ENCODE measurements at regions not wholly inside any gene's neighbourhood (a gene's known extent, or its start where the extent isn't known, plus 50 kb on each side); places are given as distances from the start of the nearest gene placed in this dataset.

DNA sequence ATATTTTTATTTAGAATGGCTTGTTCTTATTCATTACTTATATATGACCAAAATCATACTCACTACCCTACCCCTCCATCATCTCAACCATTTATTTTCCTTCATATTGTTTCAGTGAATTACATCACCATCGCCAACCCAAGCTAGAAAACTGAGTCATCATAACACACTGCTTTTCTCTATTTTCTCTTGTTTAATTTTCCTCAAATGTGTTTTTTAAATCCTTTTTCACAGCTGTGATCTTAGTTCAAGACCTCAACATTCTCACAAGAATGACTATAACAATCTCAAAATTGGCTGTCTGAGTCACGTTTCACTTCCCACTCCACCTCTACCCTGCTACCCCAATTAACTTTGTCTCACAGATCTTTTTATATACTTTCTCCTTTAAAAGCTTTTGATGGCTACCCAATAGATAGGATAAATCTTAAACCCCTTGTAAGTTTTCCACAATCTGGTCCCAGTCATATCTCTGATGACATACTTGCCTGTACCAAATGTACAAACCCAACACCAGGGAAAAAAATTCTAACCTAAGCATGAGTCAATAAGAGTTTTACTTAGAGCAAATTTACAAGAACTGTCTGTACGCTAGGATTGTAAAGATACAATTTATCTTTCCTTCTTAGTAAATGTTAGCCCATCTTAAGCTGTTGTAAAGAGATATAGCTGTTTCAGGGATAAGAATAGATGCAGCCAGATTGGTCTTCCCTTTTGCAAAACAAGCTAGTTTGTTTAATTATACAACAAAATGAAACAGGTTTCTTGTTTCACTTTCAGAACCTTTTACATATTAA lies 635.1 kb upstream of the SLC39A10 start:
- no peak for DNase-seq
- ATAC-seq (ENCODE audit: poor library complexity), result no peak
- intact Hi-C loops (cut with DNase I), result no loop called here

DNA sequence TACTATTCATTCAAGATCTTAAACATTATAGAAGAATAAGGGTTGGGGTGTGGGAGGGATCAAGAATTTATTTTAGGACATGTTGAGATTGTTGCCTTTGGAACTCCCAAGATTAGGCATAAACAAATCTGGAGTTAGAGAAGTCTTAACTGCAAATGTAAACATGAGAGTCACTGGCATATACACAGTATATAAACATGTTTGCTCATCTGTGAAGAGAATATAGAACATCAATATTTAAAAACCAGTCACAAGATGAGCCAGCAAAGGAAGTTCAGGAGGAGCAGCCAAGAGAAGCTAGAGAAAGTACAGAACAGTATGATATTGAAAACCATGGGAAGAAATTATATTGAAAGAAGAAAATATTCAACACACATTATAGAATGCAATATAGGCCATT lies 638.6 kb upstream of the SLC39A10 start:
- ATAC-seq (ENCODE audit: poor library complexity) (no peak), DNase-seq (no peak)
- intact Hi-C loops (cut with DNase I), result no loop called here

DNA sequence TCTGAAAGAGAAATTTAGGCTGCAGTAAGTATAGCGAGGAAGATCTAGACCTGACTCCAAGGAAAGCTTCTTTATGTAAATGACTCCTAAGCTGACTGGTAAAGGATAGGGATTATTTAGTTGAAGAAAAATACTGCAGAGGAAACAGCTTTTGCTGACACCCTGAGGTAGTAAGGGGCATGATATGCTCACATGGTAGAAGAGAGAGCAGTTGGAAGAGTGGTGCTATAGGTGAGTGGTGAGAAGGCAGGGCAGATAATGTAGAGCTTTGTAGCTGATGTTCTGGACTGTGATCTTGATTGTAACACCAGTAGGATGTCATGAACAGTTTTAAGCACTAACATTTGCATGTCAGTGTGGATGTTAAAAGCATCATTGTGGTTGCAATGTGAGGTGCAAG lies 639.1 kb upstream of the SLC39A10 start:
- intact Hi-C loops (cut with DNase I), result no loop called here
- ATAC-seq (ENCODE audit: poor library complexity) (no peak), DNase-seq (no peak)

DNA sequence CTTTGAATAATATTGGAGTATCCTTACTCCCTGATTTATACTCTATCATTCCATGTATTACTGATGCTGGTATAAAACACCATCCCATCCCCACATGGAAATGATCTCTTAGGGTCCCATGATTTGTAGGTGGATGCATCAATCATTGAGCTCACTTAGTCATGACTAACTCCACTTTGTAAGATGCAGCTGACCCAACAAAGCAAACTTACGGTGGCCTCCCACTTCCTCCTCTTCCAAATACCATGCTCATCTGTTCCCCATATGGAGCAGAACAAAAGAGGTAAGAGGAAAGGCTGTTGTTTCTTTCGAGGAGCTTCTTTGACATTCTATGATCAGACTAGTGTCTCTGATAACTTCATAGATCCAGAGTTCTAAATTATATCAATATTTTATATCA lies 640.2 kb upstream of the SLC39A10 start:
- ATAC-seq (ENCODE audit: poor library complexity), result no peak
- intact Hi-C loops (cut with DNase I), result no loop called here
- no peak for DNase-seq

DNA sequence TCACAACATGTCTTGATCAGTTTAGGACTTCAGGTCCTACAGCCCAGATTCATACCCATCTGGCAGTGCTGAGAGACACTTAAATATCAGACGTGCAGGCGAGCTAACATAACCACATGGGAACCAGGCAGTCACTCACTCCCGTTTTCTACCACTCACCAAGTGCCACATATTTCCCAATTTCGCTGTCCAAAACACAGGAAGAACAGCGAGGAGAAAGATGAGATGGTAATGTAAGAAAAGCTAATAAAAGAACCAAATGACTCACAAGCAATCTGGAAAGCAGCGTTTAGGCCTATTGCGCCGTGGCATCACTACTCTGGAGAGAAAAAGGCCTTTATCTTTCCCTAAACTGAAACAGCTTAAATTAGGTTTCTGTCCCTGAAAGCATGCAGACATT lies 647.8 kb upstream of the SLC39A10 start:
- ATAC-seq (ENCODE audit: poor library complexity), result no peak
- intact Hi-C loops (cut with DNase I), result no loop called here

DNA sequence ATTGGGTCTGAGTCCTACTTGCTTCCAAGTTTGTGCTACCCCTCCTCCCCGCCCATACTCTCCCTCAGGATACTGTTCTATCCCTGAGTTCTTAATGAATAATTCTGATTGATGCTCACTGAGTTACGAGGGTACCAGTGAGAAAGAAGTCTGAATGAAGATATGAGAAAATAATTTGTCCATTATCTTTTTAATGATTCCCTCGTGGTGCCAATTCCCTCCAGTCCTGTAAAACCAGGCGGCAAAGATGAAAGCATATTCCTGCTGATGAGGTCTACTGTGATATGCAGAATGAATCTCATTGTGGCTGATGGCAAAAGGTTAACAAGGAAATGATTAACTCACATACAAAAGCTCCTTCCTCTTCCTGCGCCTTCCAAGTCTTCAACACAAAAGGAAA lies 650.2 kb upstream of the SLC39A10 start:
- no peak for ATAC-seq (ENCODE audit: poor library complexity)
- intact Hi-C loops (cut with DNase I), result no loop called here

More for the DNA sequence above, 647.8 kb upstream of the SLC39A10 start:
- no peak for DNase-seq

DNA sequence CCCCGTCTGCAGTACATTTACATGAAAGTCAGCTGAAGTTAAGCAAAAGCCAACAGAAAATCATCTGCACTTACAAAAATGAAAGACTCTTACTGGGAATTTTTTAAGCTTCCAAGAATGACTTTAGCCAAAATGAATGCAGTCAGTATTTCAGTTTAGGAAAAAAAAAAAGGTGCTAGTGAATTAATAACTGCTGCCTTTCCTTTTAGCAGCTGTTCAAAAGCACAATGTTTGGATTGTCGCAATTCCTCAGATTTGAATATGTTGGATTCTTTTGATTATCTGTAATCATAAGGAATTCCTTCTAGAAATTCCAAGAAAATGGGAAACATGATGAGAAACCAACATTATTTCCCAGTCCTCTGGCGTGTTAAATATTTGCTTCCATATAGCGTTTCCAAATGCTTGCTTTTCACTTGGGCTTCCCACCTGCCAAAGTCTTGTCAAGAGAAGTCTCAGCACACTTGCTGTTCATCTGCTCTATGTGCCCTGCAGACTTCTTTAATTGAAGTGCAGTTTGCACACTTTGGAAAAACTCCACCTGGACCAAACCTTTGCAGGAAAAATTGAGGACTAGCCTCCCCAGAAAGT lies 653.0 kb upstream of the SLC39A10 start:
- DNase-seq (no peak), ATAC-seq (ENCODE audit: poor library complexity) (no peak)
- intact Hi-C loops (cut with DNase I), result no loop called here

More for the DNA sequence above, 650.2 kb upstream of the SLC39A10 start:
- DNase-seq, result no peak

DNA sequence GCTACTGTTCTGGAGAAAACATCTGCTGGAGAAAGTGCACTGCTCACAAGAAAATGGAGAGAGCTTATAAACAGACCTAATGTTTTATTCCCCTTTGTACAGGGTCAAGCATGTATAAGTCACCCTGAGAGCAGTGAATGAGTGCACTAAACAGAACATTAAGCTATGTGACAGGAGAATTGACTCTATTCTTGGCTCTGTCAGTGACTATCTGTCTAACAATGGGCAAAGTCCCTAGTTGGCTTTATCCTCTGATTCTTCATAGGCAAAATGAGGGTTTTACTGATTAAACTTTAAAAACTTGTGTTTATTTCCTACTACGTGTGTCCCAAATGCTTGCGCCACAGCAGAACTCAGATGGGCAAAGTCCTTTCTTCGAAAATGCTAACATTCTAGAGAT lies 655.1 kb upstream of the SLC39A10 start:
- DNase-seq (no peak), ATAC-seq (ENCODE audit: poor library complexity) (no peak)
- intact Hi-C loops (cut with DNase I), result no loop called here

DNA sequence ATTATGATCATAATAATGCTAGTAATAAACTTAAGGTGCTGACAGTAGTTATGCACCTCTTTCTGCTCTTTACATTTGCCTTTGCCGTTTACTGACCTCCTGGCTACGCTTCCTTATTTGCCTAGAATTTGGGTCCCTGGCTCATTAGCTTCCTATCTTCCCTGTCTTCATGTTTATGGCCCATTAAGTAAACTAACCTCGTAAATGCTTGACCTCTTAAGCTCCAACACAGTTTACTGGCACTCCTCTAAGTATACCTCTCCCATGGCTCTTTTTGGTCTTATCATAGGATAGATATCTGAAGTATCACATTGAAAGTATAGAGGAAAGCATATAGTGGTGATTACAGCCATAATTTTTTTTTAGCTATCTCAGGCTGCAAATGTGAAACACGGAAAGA lies 657.3 kb upstream of the SLC39A10 start:
- ATAC-seq (ENCODE audit: poor library complexity), result no peak
- intact Hi-C loops (cut with DNase I), result no loop called here
- no peak for DNase-seq

DNA sequence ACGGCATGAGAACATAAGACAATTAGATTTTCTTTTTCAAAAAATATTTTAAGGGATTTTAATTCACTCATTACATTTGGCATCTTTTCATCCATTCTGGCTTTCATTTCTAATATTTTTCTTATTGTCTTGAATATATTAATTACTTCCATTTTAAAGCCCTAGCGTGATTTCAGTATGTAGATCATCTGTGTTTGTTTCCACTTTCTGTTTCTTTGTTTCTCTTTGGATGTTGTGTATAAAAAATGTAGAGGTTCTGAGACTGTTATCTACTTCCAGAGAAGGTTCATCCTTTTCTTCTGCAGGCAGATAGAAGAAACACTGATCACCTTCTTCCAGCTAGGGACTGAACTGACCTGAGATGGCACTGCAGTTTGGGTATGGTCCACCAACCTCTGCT lies 664.4 kb upstream of the SLC39A10 start:
- DNase-seq (no peak), ATAC-seq (ENCODE audit: poor library complexity) (no peak)
- intact Hi-C loops (cut with DNase I), result no loop called here

DNA sequence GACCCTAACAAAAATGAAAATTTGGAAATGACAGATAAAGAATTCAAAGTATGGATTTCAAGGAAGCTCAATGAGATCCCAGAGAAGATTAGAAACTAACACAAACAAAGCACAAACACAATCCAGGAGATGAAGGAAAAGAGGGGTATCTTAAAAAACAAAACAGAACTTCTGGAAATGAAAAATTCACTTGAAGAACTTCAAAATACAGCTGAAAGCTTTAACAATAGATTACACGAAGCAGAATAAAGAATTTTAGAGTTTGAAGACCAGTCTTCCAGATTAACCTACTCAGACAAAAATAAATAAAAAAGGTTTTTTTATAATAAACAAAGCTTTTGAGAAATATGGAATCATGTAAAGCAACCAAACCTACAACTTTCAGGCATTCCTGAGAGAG lies 671.8 kb upstream of the SLC39A10 start:
- ATAC-seq (ENCODE audit: poor library complexity) (no peak), DNase-seq (no peak)
- intact Hi-C loops (cut with DNase I), result no loop called here

DNA sequence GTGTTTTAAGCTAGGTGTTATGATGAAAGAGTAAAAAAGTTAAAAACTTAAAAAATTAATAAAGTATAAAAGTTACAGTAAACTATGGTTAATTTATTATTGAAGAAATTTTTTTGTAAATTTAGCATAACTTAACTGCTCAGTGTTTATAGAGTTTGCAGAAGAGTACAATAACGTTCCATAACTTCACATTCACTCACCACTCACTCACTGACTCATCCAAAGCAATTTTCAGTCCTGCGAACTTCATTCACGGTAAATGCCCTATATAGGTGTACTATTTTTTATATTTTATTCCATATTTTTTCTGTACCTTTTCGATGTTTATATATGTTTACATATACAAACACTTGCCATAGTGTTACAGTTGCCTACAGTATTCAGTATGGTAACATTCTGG lies 694.8 kb upstream of the SLC39A10 start:
- ATAC-seq (ENCODE audit: poor library complexity), result no peak
- intact Hi-C loops (cut with DNase I), result no loop called here
- DNase-seq, result no peak

DNA sequence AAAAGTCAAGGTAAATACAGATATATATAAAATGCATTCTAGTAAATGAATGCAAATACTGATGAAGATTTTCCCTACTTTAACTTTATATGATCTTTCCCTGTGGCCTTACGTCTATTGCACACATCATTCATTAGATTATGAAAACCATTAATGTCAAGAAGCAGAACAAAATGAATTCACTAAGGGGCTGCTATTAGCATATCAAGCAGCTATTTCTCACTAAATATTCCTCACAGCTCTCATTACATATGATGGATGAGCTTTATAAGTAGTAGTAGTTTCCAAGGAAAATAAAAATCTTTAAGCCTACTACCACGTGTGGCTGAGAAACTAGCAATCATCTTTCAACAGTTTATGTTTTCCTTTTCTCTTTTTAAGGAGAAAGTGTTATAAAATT lies 702.8 kb upstream of the SLC39A10 start:
- DNase-seq (no peak), ATAC-seq (ENCODE audit: poor library complexity) (no peak)
- intact Hi-C loops (cut with DNase I), result no loop called here

DNA sequence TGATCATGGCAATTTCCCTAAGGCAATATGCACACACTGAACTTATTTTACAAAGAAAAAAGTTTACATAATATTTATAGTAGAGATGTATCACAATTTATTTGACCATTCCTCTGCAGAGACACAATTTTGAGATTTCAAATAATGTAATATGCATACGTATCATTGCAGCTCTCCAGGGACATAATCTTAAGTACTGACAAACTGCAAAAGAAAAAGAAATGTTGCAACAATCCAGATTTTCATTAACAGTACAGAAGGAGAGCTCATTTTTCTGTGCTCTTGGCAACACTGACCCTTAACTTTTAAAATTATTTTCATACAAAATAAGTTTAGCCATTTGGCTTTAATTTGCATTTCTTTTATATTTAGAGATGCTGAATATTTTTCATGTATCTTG lies 710.2 kb upstream of the SLC39A10 start:
- intact Hi-C loops (cut with DNase I), result no loop called here
- no peak for ATAC-seq (ENCODE audit: poor library complexity)
- DNase-seq, result no peak

DNA sequence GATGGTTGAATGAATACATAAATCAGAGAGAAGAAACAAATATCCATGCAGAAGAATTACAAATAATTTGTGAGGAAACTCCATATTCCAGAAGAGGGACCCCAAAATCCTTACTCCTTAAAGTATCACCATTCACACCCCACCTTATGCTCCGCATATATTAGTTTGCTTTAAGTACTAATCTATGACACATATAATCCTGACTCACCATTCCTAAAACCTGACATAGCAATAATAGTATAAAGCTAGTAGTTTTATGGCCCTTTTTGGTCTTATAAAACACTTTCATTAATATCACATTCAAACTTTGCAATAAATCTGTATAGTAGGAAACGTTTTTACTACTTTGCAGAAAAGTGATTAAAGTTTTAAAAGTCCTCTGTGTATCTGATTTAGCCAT lies 719.0 kb upstream of the SLC39A10 start:
- DNase-seq (no peak), ATAC-seq (ENCODE audit: poor library complexity) (no peak)
- intact Hi-C loops (cut with DNase I), result no loop called here

DNA sequence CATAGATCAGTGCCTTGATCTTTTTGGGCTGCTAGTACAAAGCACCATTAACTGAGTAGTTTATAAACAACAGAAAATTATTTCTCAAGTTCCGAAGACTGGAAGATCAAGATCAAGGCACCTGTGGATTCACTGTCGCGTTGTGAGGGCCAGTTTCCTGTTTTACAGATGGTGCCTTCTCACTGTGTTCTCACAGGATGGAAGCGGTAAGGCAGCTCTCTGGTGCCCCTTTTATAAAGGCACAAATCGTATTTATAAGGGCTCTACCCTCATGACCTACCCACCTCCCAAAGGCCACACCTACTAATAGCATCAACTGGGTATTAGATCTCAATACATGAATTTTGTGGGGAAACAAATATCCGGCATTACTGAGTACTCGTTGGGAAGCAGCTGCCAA lies 729.5 kb upstream of the SLC39A10 start:
- no peak for ATAC-seq (ENCODE audit: poor library complexity)
- intact Hi-C loops (cut with DNase I), result no loop called here
- no peak for DNase-seq

DNA sequence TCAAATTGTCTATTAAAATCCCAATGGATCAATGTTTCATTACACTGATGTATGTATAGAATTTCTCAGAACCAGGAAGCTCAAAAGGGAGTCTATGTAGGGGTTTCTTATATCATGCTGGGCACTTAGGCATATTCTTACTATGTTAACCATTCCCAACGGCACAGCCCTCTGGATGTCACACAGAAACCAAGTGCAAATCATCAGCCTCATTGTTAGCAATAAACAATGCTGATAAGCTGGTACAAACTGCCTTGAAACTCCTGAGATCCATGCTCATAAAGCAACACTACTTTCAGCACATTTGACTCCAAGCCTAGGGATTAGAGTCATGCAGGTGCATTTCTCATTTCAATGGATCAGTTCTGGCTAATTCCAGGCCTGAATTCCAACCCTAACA lies 730.2 kb upstream of the SLC39A10 start:
- no peak for DNase-seq
- intact Hi-C loops (cut with DNase I), result no loop called here

DNA sequence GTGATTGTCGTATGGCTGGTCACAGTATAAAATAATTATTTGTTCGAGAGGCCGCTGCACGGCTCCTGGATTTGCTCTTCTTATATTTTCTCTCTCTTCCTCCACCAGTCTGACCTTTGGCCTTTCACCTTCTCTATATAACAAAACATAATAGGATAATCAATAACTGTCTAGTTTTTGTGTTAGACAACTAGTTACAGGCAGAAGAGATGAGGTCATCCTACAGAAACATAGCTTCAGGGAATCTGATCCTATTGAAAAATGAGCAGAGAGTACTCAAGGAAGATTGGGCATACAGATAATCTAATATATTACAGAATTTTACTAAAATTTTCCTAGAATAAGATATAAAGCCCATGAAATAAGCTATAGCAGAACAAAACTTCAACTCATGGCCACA lies 731.3 kb upstream of the SLC39A10 start:
- intact Hi-C loops (cut with DNase I), result no loop called here
- ATAC-seq (ENCODE audit: poor library complexity), result no peak

More for the DNA sequence above, 730.2 kb upstream of the SLC39A10 start:
- ATAC-seq (ENCODE audit: poor library complexity), result no peak

DNA sequence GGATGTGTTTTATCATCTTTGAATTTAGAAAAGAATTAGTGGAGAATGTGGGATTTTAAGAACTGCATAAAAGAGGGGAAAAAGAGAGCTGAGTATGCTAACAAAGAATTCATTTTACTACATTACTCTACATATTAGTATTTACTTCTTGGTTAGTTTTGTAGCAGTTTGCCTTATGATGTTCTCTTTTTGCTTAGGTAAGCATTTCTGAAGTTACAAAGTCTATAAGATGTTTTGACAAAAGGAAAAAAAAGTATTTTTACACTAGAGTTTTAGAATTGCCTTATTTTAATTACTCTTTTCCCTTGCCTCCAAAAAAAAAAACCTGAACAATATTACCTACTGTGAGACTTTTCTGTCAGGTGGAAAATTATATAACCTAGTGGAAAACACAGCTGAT lies 739.5 kb upstream of the SLC39A10 start:
- intact Hi-C loops (cut with DNase I), result no loop called here

More for the DNA sequence above, 731.3 kb upstream of the SLC39A10 start:
- DNase-seq, result no peak

DNA sequence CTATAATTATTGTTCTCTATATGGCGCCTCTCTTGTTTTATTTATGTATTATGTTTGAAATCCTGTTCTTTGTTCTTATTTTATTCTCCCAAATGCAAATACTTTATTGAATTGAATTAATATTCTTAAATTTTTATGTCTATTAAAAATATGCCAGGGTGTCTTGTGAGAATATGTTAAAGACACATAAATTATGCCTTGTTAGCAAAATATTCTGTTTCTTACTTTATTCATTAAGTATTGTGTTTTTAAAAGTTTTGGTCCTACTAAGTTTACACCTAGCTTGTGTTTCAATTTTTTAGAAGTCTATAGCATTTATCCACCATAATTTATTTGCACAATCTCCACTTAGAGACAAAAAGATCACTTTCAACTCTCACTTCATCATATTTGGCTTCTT lies 741.5 kb upstream of the SLC39A10 start:
- DNase-seq (no peak), ATAC-seq (ENCODE audit: poor library complexity) (no peak)
- intact Hi-C loops (cut with DNase I), result no loop called here

More for the DNA sequence above, 739.5 kb upstream of the SLC39A10 start:
- no peak for ATAC-seq (ENCODE audit: poor library complexity)
- no peak for DNase-seq

DNA sequence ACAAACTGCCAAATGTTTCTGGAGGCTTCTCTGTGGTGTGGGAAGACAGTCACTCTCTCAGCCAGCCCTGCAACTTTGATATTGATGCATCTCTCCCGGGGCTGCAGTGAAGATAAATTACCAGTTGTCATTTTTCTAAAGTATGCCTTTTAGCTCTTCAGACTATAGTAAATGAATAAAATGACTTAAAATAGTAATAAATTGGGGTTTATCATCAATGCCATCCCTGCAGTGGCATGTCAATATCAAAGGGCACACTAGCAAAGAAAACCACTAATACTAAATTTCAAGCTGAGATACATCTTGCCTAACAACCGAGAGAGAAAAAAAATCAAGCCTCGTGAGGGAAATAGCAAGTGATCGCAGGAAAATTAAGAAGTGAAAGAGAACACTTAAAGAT lies 749.5 kb upstream of the SLC39A10 start:
- no peak for ATAC-seq (ENCODE audit: poor library complexity)
- intact Hi-C loops (cut with DNase I), result no loop called here
- no peak for DNase-seq
